Midbrain (tissue), 1 donor: ENCODE measurements at regions not wholly inside any gene's neighbourhood (a gene's known extent, or its start where the extent isn't known, plus 50 kb on each side); places are given as distances from the start of the nearest gene placed in this dataset.

ENCODE experiments used
- DNase-seq: peaks from one replicate; lab custom pipeline; 2025; lab: John Stamatoyannopoulos, UW

DNA sequence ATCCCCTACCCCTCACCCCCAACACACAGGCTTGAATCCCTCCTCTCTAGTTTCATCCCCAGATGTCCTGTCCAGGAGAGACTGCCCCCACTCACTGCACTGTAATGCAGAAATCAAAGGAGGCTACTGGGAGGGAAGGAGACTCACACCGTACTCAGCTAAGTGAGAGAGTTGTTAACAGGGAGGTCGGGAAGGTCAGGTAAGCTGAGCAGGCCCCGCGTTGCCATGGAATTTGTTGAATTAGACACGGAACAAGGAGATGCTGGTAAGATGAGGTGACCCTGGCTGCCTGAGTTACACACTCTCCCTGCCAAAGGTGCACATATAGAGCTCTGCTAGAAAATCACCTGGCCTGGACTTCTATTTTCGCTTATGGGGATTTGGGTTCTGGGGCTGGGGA lies 197.9 kb downstream of the NXPE2 start:
- no peak for DNase-seq

DNA sequence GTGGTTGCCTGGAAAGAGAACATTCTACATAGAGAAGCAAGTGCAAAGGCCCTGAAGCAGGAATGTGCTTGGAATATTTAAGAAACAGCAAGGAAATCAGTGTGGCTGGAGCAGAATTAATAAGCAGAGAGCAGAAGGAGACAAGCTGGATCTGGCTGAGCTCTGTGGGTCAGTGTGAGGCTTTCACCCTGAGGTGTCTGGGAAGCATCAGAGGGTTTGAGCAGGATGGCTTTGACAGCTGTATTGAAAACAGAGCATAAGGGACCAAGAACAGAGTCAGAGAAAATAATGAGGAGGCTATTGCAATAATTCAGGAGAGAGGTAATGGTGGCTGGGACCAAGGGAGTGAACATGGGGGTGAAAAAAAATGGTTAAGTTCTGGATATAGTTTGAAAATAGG lies 199.6 kb downstream of the NXPE2 start:
- DNase-seq = no peak

DNA sequence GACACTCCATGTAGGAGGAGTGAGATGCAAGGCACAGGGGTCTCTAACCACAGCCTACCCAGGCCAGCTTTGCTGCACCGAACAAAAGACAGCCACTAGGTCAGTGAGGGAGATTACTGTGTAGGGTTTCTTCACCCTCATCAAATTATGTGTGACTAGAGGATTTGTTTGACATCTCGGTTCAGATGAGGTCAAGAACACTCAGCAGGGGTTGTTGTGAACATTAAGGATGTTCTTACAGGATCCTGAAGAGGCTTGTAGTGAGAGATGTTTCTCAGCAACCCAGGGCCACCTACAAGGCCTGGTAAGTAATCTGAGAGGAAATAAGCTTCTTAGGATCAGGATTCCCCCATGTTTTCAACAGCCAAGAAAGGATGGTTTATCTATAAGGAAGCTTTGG lies 202.1 kb downstream of the NXPE2 start:
- no peak for DNase-seq

DNA sequence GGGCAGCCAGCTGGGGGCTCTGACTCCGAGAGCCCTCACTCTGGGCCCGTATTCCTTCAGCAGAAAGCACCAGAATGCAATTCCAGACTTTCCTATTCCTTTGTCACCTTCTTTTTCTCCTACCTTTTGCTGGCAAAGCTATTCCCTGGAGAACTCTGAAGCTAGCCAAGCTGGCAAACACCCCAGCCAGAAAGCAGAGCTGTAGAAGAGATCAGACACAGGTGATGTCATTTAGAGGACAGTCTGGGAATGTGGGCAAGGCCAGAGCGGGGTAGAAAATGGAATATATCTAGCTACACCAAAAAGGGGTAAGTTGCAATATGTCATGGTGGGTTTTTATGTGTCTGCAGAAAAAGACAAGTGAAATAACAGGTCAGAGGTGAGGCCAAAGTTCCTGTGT lies 205.1 kb downstream of the NXPE2 start:
- DNase-seq = no peak

DNA sequence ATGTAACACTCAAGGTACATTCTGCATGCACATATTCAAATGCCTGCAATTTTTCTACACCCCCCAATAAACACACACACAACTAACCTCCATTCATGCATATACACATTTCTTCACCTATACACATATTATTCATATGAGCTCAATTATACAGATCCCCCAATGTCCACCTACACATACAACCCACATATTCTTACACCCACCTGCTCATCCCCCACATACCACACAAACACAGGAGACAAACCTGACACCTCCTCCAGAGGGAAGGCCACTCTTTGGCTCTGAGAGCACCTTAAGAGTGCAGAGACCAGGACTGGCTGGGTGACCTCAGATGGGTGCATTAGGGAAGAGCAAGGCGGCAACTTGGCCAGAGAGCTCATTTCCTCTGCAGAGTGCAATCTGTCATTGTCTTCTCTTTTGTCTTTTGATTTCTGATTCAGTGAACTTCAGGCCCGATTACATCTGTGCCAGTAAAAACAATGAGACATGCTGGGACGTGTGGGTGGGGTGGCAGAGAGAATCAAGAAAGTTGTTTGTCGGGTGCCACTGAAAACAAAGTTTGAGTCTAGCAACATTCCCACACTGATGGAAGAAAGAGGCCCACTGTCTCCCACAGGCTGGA lies 208.4 kb downstream of the NXPE2 start:
- no peak for DNase-seq

DNA sequence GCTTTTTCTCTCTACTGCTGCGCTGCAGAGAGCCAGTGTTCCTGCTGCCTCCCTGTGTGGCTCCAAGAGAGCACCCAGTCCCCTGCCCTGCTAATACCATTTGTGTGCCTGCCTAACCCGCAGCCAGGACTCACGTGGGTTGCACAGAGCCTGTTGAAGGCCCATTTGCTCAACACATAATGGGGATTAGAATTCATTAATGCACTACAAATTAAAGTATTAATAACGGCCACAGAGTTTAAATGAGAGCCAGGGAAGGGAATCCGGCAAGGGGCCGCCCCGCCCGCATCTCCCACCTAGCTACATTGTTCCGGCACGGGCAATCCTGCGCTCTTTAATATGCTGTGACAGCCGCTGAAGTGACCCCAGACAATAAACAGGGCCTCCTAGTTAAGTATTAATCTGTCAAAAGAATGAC lies 211.3 kb downstream of the NXPE2 start:
- no peak for DNase-seq

DNA sequence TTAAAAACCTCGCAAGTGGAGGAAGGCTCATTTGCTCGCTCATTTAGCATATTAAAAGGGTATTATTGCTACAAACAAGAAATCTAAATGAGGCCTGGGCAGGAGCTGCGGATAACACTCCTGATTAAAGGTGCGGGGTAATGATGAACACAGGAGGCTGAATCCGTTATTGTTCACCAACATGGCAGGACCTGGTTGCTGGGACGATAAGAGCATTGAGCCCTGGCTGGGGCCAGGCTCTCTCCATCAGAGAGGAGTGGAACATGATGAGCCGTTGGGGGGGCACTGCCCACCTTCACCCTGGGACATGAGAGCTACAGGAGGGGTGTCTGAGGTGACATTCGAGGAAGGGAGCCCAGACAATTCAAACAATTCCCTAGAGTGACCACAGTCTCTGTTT lies 211.7 kb downstream of the NXPE2 start:
- no peak for DNase-seq

DNA sequence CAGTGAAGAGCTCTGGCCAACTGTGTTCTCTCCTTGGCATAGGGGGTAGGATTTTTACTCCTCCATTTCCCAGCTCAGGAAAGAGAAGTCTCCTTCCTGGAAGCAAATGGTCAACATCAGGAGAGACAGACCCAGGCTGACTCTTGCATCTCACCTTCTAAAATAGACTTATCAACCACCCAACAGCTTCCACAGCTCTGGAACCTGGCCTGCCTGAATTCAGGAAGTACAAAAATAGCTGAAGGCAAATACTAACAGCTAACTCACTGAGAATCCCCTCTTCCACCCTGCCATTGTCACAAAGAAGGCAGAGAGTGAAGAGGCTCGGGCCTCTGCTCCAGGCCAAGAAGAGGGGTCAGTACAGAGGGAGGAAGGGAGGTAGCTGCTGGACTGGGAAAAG lies 213.6 kb downstream of the NXPE2 start:
- no peak for DNase-seq

DNA sequence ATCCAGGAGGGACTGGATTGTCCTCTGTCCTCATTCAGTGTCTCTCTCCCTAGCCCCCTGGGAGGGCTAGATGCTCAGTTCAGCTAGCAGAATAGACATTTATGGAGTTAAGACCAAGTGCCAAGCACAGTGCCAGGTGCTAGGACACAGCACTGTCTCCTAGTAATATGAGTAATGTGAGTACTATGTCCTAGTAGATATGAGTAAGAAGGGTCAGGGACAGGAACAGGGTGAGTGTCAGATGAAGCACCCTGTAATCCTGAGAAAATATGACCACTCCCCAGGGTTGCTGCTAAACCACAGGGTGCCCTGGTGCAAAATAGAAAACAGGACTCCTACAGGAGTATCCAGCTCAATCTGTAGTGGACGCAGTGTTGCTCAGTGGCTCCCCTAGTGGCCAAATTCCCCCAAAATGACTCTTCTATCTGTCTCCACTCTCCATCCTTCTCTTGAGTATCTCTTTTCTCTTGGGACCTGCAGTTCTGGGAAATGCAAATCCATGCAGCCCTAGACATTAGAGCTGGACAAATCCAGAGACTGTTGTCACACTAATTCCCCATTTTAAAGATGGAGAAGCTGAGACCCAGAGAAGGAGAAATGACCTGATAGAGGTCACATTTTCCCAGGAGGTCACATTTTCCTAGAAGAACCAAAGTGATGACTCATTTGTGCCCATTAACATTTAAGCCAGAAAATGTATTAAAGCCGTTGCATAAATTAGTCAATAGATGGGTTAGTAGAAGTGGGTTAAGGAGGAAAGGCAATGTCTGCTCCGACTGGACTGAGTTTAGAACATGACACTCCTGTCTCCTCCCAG lies 214.3 kb downstream of the NXPE2 start:
- no peak for DNase-seq

DNA sequence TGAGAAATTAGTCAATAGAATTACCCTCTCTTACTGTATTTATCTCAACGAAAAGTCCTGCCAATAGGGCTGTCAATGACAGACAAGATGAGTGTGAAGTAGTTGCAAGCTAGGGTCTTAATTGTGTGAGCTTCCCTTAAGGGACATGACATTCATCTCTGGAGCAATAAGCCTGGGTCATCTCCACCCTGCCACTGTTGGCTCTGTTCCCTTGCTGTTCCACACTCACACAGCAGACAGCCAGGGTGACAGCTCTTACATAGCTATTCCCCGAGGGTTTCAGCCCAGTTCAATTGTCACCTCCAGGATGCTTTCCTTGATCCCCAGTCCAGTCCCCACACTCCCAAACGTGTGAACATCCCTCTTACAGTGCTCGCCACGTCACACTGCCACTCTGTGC lies 215.0 kb downstream of the NXPE2 start:
- DNase-seq = no peak

DNA sequence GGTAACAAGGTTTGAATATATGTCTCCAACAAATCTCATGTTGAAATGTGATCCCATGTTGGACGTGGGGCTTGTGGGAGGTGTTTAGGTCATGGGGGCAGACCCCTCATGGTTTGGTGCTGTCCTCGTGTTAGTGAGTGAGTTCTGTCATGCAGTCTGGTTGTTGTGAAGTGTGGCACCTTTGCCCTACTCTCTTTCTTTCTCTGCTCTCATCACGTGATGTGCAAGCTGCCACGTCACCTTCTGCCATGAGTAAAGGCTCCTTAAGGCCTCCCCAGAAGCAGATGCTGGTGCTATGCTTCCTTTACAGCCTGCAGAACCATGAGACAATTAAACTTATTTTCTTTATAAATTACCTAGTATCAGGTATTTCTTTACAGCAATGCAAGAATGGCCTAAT lies 218.3 kb downstream of the NXPE2 start:
- DNase-seq = no peak

DNA sequence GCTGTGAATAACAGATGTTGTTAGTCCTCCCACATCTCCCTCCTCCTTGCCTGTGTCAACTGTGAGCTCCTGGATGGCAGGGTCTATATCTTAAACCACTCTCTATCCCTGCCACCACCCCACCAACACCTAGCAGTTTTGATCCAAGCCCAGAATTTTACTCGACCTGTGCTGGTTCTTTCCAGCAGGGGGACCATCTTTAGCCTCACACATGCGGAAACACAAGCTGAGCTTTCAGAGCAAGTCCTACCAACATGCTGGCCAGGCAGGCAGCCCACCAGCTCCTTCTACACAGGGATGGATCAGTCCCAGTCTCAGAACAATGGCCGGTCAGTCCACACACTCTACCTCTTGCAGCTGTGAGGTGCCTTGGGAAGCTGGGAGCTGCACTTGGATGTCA lies 231.5 kb downstream of the NXPE2 start:
- no peak for DNase-seq

DNA sequence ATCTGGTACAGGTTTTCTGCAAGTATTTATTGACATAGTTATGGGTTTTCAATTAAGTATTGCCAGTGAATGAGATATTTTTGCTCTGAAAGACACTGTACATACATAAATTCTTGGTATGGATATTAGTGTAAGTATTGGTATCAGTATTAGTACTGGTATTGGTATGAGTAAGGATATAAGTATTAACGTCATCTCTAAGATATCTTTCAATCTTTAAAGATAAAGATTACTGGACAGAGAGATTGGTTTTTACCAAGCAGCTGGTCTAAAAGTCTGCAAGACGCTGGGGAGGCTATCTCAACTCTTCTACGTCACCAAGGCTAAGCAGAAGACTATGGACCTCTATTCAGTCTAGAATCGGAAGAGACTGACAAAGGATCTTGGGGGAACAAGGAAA lies 234.5 kb downstream of the NXPE2 start:
- DNase-seq = no peak

DNA sequence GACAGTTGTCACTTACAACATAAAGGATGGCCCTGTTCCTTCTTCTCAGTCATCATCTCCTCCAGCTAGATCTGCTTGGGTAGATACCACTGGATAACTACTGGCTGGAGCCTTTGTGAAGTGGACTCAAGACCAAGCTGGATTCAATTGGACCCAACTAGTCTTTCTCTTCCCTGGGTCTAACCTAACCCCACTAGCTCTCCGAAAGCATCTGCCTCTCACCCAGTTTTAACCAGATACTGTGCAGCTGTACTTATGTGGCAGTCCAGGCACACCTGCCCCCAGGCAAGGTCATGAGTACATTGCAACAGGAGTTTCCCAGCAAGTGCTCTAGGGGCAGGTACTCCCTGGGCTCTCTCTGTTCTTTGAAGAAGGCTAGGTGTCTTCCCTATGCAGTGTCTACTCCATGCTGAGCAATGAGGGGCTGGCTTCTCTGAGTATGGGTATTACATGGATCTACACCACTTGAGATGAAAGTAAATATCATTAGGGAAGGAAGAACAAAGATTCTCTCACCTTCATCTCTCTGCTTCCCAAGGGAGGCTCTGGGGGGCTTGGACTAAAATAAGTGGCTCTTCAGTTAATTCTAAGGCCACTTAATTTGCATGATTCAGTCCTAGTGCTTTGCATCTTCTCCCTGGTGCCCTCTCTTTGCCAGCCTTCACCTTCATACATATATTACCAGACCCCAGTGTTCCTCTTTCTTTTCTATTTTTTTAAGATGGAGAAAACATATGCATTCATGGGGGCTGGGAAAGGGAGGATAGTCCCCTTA lies 236.1 kb downstream of the NXPE2 start:
- no peak for DNase-seq

DNA sequence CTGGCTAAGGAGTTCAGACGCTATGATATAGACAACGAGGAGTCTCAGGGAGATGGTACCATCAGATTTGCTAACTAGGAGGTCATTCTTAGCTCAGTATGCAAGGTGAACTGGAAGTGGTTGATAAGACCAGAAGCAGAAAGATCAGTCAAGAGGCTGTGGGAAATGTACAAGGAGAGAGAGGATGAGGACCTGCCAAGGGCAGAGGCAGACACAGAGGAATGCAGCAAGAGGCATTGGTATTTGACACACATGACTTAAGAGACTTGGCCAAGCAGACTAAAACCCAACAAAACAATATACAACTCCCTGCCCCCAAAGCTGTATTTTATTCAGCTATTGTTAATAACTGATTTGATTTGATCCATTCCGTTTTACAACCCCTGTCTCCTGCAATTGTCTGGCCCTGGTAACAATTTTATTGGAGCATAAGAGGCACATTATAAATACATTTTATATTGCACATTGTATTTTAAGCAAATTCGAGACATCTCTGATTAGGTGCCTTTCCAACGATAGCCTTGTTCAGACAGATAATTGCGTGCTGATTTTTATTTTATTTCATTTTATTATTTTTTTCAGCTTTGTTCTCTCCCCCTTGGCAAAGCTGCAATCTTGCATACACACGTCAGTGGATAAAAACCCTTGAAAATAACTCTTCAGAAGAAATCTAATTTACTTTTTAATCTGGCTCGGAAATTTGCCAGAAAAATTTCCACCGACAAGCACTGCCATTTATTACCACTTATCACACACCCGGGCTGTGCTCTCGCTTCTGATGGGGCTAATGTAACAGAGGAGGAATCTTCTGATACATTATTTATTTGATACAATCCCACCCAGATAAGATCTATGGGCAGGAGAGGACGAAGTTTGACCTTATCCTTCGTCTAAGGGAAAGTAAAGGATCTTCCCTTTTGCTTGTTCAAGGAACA lies 237.8 kb downstream of the NXPE2 start:
- DNase-seq = no peak

DNA sequence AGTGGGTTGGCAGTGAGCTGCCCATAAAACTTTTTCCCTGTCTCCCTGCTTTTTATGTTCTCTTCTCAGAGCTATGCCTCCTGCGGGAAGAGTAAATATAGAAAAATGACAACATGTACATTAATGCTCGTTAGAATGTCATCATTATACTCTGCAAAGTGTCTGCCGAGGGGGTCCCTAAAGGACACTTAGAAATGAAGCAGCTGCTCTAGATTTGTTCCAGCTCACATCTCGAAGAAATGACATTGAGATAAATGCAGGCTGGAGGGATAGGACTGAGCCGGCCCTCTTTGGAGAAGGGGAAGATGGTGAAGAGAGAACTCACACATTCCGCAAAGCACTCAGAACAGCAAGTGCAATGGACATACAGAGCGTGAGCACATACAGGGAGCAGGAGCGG lies 240.0 kb downstream of the NXPE2 start:
- DNase-seq = no peak

DNA sequence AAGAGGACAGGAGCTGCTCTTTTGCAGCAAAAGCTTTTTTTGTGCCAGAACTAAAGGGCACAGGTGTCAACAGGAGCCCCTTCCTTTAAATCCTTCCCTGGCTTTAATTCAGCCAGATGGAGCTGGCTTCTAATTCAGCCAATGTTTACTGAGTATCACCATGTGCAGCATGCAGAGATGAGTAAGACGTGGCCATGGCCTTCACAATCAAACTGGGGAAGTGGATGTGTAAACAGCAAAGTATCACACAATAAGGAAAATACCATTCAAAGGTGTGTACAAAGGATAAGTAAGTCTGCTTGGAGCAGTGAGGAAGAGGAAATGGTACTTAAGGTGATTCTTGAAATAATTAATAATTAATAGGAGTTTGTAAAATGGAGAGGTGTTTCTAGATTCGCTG lies 243.4 kb downstream of the NXPE2 start:
- no peak for DNase-seq

DNA sequence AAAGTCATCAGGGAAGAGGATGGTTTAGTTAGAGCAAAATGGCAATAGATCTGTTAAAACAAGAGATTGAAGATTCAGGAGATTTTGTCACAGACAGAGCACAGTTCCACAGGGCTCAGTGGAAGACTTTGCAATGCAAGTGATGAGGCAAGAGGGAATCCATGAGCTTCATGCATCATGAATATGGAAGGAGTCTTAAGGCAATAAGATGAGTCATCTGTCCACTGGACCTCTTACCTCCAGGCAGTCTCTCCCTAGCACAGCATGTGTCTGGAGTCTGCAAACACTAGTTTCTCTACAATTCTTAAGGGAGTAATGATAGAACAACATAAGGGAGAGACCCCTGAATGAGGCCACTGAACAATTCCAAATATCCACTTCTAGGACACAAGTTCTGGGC lies 245.7 kb downstream of the NXPE2 start:
- no peak for DNase-seq

DNA sequence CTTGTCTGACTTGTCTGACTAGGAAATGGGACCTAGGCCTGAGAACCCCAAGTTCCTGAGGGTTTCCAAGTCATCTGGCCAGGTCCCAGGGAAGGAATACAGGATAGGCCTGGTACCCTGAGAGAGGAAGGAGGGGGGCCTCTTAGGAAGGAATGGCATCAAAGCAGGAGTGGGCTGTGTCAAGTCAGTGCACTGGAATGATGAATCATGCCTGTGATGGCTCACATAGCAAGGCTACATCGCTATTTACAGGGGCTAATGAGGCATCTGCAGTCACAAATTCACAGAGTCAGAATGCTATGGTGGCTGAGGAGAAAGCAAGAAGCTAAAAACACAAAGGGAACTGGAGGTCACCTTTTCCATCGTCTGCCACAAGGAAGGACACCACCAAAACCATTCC lies 247.3 kb downstream of the NXPE2 start:
- no peak for DNase-seq

DNA sequence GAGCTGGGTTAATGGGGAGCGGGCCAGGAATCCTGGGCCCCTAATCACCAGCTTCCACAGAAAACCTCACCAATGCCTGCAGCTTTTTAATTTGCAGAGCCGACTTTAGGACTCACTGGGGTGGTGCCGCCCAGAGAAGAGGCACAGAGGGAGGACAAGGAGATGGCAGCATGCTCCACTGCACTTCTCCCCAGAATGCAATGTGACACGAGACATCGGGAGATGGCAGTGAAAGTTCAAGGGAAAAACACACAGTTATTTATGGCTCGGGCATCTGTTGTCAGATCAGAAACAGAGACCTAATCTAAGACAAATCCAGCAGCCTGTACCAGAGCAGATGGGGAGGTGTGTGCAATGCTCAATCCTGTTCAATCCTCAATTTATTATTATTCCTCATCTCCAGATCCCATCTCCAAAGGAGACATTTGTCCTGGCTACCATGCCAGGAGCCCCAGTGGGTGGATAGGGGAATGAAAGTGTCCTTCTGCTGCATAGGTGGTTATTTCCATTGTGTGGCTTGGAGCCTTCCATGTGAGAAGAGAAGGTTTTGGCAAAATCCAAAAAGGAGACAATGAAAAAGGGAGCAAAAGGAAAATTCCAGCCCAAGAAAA lies 250.0 kb downstream of the NXPE2 start:
- no peak for DNase-seq

DNA sequence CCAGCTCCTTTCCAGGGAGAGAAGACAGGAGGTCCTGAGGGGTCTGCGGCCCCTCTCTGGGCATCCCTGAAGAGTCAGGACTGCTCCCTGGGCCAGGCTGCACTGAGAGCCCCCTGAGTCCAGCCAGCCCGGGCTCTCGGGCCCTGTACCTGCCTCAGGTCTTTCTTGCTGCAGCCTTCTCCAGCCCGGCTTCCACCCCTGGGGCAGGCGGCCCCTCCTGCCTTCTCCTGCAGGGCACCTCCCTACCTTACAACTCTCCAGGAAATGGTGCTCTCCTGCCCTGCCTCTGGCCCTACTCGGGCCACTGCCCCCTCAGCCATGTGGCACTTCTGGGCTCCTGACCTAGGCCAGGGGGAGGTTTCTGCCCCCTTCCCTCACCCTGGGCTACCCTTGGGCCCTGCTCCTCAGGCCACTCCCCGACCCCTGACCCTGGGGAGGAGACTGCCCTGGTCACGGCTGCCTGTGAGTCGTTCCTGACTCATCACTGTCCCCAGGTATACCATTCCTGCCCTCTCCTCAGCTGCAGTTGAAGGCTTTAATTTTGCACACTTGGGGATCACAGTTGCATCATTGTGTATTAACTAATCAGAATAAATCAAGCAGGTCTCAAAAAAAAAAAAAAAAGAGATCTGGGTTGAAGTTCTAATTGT lies 251.1 kb downstream of the NXPE2 start:
- no peak for DNase-seq
